K562 (cell line): ENCODE measurements at regions not wholly inside any gene's neighbourhood (a gene's known extent, or its start where the extent isn't known, plus 50 kb on each side); places are given as distances from the start of the nearest gene placed in this dataset.

ENCODE experiments used
- ATAC-seq: fragments of 200-7000 bp; cut with Tn5 transposase; 3 replicates; pipeline ENCODE4 v1.9.1; 2020; ENCODE audit warnings: moderate library complexity
- BruUV-seq: library from RNA; stranded (reverse); fragments of 400-500 nt; replicated peaks from 2 replicates; lab custom pipeline; 2021; lab: Mats Ljungman, UMichigan
- CTCF ChIA-PET: fragments of 300-600 bp; formaldehyde crosslinking; extraction: SDS; loops from one replicate; lab custom pipeline; 2021; ENCODE audit warnings: low intra/inter-chr PET ratio; lab: Yijun Ruan, JAX
- POLR2A ChIA-PET: fragments of 300-600, 350-650 bp; sonication (Branson Sonifier 250); formaldehyde crosslinking; extraction: SDS; loops from one replicate; lab custom pipeline; 2021; ENCODE audit warnings: antibody characterized with exemption, inconsistent platforms; lab: Yijun Ruan, JAX
- DNase-seq, 4 experiments: peaks; one replicate each; pipeline versions ENCODE4 v3.0.0 to v3.0.0-alpha.2; 2011 to 2018; ENCODE audit warnings: low spot score in 3 of 4, mixed read lengths in 3 of 4; ENCODE audit errors: extremely low read depth in 1 of 4
- FAIRE-seq: peaks from 2 replicates; lab custom pipeline; 2011; peaks lifted over from hg19 to GRCh38; lab: Jason Lieb, UNC
- H2AFZ ChIP-seq: 2 replicates; pipeline ENCODE4 v1.6.0; 2011; ENCODE audit warnings: low read depth, low read length, control low read depth, inconsistent platforms
- H3K27ac ChIP-seq: fragments of 200-600 bp; 3 replicates; pipeline ENCODE4 v1.8.0; 2011; ENCODE audit warnings: low read depth, mild to moderate bottlenecking, control low read depth, inconsistent platforms, low read length, moderate library complexity, mixed read lengths; ENCODE audit errors: extremely low read depth
- H3K27me3 ChIP-seq, 2 experiments: fragments of 300-600 bp in 1 of 2; 2 replicates in 1 of 2; 3 replicates in 1 of 2; pipeline versions ENCODE4 v1.6.0 to v1.8.0; 2011; ENCODE audit warnings: inconsistent platforms in 2 of 2, low read length in 2 of 2, mild to moderate bottlenecking in 1 of 2, mixed read lengths in 1 of 2, moderate library complexity in 1 of 2; ENCODE audit not compliant: control insufficient read depth in 2 of 2, insufficient read depth in 2 of 2
- H3K36me3 ChIP-seq: fragments of 300-600 bp; 3 replicates; pipeline ENCODE4 v1.8.0; 2011; ENCODE audit warnings: mild to moderate bottlenecking, low read length, inconsistent platforms; ENCODE audit not compliant: control insufficient read depth, insufficient read depth
- H3K4me1 ChIP-seq, 2 experiments: fragments of 200-600 bp in 1 of 2; replicated peaks in 1 of 2; 2 replicates in 1 of 2; 3 replicates in 1 of 2; pipeline versions ENCODE4 v1.5.1 to v1.8.0; 2011; ENCODE audit warnings: inconsistent platforms in 2 of 2, low read length in 2 of 2, mild to moderate bottlenecking in 1 of 2, mixed read lengths in 1 of 2, moderate library complexity in 1 of 2; ENCODE audit not compliant: control insufficient read depth in 2 of 2, insufficient read depth in 2 of 2
- H3K4me2 ChIP-seq: 2 replicates; pipeline ENCODE4 v1.6.1; 2011; ENCODE audit warnings: low read length, control low read depth, inconsistent platforms, mixed read lengths; ENCODE audit not compliant: insufficient read depth
- H3K4me3 ChIP-seq: fragments of 200-600 bp; sonication (generic), shearing (Covaris generic); 2 replicates; pipeline ENCODE4 v1.5.1; 2016; ENCODE audit warnings: control low read depth, inconsistent platforms
- H3K79me2 ChIP-seq: fragments of 200-600 bp; 3 replicates; pipeline ENCODE4 v1.8.0; 2011; ENCODE audit warnings: low read length, inconsistent platforms; ENCODE audit not compliant: control insufficient read depth, insufficient read depth
- H3K9ac ChIP-seq, 2 experiments: 2 replicates each; pipeline versions ENCODE4 v1.6.0 to v1.6.1; 2011; ENCODE audit warnings: low read depth in 2 of 2, low read length in 2 of 2, control low read depth in 1 of 2, inconsistent platforms in 1 of 2, mild to moderate bottlenecking in 1 of 2, mixed read lengths in 1 of 2; ENCODE audit not compliant: insufficient read depth in 1 of 2
- H3K9me1 ChIP-seq: one replicate; pipeline ENCODE4 v1.6.0; 2011; ENCODE audit warnings: inconsistent platforms, mild to moderate bottlenecking, low read length, moderate library complexity; ENCODE audit not compliant: control insufficient read depth, insufficient read depth
- H3K9me3 ChIP-seq: replicated peaks from 2 replicates; pipeline ENCODE4 v1.5.1; 2011; ENCODE audit warnings: low read depth, low read length, inconsistent platforms; ENCODE audit not compliant: control insufficient read depth, insufficient read depth
- H4K20me1 ChIP-seq: replicated peaks from 2 replicates; pipeline ENCODE4 v1.6.1; 2011; ENCODE audit warnings: low read length, inconsistent platforms, mixed read lengths; ENCODE audit not compliant: control insufficient read depth, insufficient read depth
- HMGN3 ChIP-seq: IDR thresholded peaks from 2 replicates; pipeline ENCODE4 v1.6.1; 2011; ENCODE audit warnings: borderline replicate concordance, low read depth, mild to moderate bottlenecking, mixed read lengths, low read length; ENCODE audit not compliant: insufficient read length; ENCODE audit errors: extremely low read depth
- KDM2B ChIP-seq: fragments of 250-450 bp; sonication (Bioruptor Pico); IDR thresholded peaks from 2 replicates; pipeline ENCODE4 v1.8.0; 2021; ENCODE audit warnings: mild to moderate bottlenecking, moderate library complexity
- MEF2D ChIP-seq: conservative IDR thresholded peaks from 2 replicates; pipeline ENCODE4 v1.6.1; 2016; ENCODE audit warnings: low read depth, missing genetic modification characterization, missing compliant biosample characterization
- RBM39 ChIP-seq: fragments of 200-400 bp; formaldehyde crosslinking; optimal IDR thresholded peaks from 2 replicates; pipeline ENCODE3; 2018; ENCODE audit warnings: low read depth, low read length
- TOE1 ChIP-seq, 2 experiments: fragments of 450-650 bp in 1 of 2; sonication (generic) in 1 of 2; formaldehyde crosslinking in 1 of 2; IDR thresholded peaks; 2 replicates each; pipeline versions ENCODE4 v1.7.1 to v1.8.0; 2016 to 2022; ENCODE audit warnings: borderline replicate concordance in 2 of 2, mild to moderate bottlenecking in 2 of 2, antibody characterized with exemption in 1 of 2, inconsistent platforms in 1 of 2, low read depth in 1 of 2, missing genetic modification reagents in 1 of 2, moderate library complexity in 1 of 2
- ZBTB1 ChIP-seq: sonication (generic); formaldehyde crosslinking; IDR thresholded peaks from 2 replicates; pipeline ENCODE4 v1.8.1; 2023; ENCODE audit warnings: missing genetic modification reagents, low read depth, mild to moderate bottlenecking, borderline replicate concordance
- ZNF398 ChIP-seq: fragments of 250-450 bp; sonication (Bioruptor Pico); IDR thresholded peaks from 2 replicates; pipeline ENCODE4 v1.8.0; 2021; ENCODE audit warnings: moderate library complexity, mild to moderate bottlenecking, inconsistent platforms
- ZNF518B ChIP-seq: fragments of 250-450 bp; sonication (Bioruptor Pico); IDR thresholded peaks from 2 replicates; pipeline ENCODE4 v1.5.0; 2021; ENCODE audit warnings: mild to moderate bottlenecking, moderate library complexity
- ZNF707 ChIP-seq: fragments of 250-450 bp; sonication (Bioruptor Pico); conservative IDR thresholded peaks from 2 replicates; pipeline ENCODE4 v1.8.0; 2022; ENCODE audit warnings: inconsistent platforms, mild to moderate bottlenecking, moderate library complexity
- WGBS: fragments of 100-300 bp; shearing (Covaris generic); methylation state at CpG from one replicate; pipeline ENCODE4 v1.1.6; 2016; ENCODE audit warnings: low coverage, mixed read lengths; ENCODE audit not compliant: insufficient coverage; ENCODE audit errors: missing lambda C conversion rate; 5-methylcytosine and 5-hydroxymethylcytosine counted together
- in situ Hi-C: fragments of 300-500 bp; cut with MboI; formaldehyde crosslinking; loops from 4 replicates; pipeline ENCODE4 v1.15.0; 2018; ENCODE audit warnings: inconsistent platforms, mixed read lengths
- intact Hi-C: fragments of 100-400 bp; cut with micrococcal nuclease; formaldehyde crosslinking; loops from 2 replicates; pipeline ENCODE4 v1.14.2; 2022

GRCh38 chr21:16579538-16579937, 849.8 kb downstream of the USP25 start (continued):
- no peak for TF ChIP-seq KDM2B (CRISPR knock-in tag)
- no peak for TF ChIP-seq TOE1 (IDR thresholded peaks at IDR 0.05; ENCODE audit: borderline replicate concordance)
- no peak for TF ChIP-seq TOE1 (CRISPR knock-in tag; IDR thresholded peaks at IDR 0.05; ENCODE audit: borderline replicate concordance, low read depth)
- no peak for TF ChIP-seq RBM39

GRCh38 chr21:16580661-16581060, 850.9 kb downstream of the USP25 start:
- Histone ChIP-seq H3K4me2 (no peak overlapping the region), H3K4me1 (no peaks in the 10 kb centered on the region), H2AFZ (no peak overlapping the region), H3K9me1 (no peaks in the 10 kb centered on the region), H3K4me3 (no peak overlapping the region), H3K79me2 (no peaks in the 10 kb centered on the region), H3K9me3 (no peaks in the 10 kb centered on the region; the same call in 1 of the 2 replicates), H4K20me1 (no peaks in the 10 kb centered on the region), H3K9ac (no peak overlapping the region), H3K36me3 (no peaks in the 10 kb centered on the region), H3K27ac (no peak overlapping the region), H3K27me3 (no peaks in the 10 kb centered on the region)
- in situ Hi-C loops (no loop called here), intact Hi-C loops (no loop called here)
- CTCF ChIA-PET, result no interaction called here
- BruUV-seq, result no TSS peak
- 3% methylated on average over 2 of the region's 2 CpGs for WGBS
- DNase-seq (no peak), FAIRE-seq (no peak), ATAC-seq (no peak)
- TF ChIP-seq ZNF707 (no peak), ZNF518B (no peak), MEF2D (tag) (no peak), ZNF398 (CRISPR knock-in tag) (no peak), HMGN3 (no peak), ZBTB1 (no peak)
- POLR2A ChIA-PET, result no interaction called here
